Endothelial cell of umbilical vein (primary cell): ENCODE measurements at regions not wholly inside any gene's neighbourhood (a gene's known extent, or its start where the extent isn't known, plus 50 kb on each side); places are given as distances from the start of the nearest gene placed in this dataset.

ENCODE experiments used
- BruUV-seq: library from RNA; stranded (reverse); fragments of 400-500 nt; replicated peaks from 2 replicates; lab custom pipeline; 2021; lab: Mats Ljungman, UMichigan
- CTCF ChIA-PET: fragments of 300-600, 350-600 bp; sonication (Branson Sonifier 250); formaldehyde crosslinking; loops from one replicate; lab custom pipeline; 2021; ENCODE audit warnings: antibody characterized with exemption, inconsistent platforms; lab: Charles Lee
- POLR2A ChIA-PET: fragments of 300-600, 350-600 bp; sonication (Branson Sonifier 250); formaldehyde crosslinking; loops from one replicate; lab custom pipeline; 2021; ENCODE audit warnings: antibody characterized with exemption, inconsistent platforms; lab: Charles Lee
- DNase-seq: peaks from one replicate; pipeline ENCODE4 v3.0.0-alpha.2; 2011; ENCODE audit warnings: low read depth, low spot score
- FAIRE-seq: peaks from 2 replicates; lab custom pipeline; 2011; peaks lifted over from hg19 to GRCh38; lab: Jason Lieb, UNC
- H2AFZ ChIP-seq: 2 replicates; pipeline ENCODE4 v1.6.0; 2012; ENCODE audit warnings: low read depth, low read length, control low read depth, inconsistent platforms
- H3K27ac ChIP-seq: 2 replicates; pipeline ENCODE4 v1.5.1; 2011; ENCODE audit warnings: low read depth, mild to moderate bottlenecking, control low read depth, low read length, moderate library complexity; ENCODE audit not compliant: insufficient read depth
- H3K27me3 ChIP-seq, 2 experiments: 2 replicates each; pipeline versions ENCODE4 v1.6.0 to v1.6.1; 2011; ENCODE audit warnings: low read length in 2 of 2, mixed read lengths in 1 of 2; ENCODE audit not compliant: control insufficient read depth in 2 of 2, insufficient read depth in 2 of 2
- H3K36me3 ChIP-seq, 2 experiments: 2 replicates in 1 of 2; 3 replicates in 1 of 2; pipeline ENCODE4 v1.5.1; 2011; ENCODE audit warnings: low read length in 2 of 2, mild to moderate bottlenecking in 1 of 2, moderate library complexity in 1 of 2; ENCODE audit not compliant: control insufficient read depth in 2 of 2, insufficient read depth in 2 of 2; ENCODE audit errors: extremely low read depth in 1 of 2
- H3K4me1 ChIP-seq: 3 replicates; pipeline ENCODE4 v1.5.1; 2011; ENCODE audit warnings: mild to moderate bottlenecking, low read length; ENCODE audit not compliant: control insufficient read depth, insufficient read depth; ENCODE audit errors: extremely low read depth
- H3K4me2 ChIP-seq: 2 replicates; pipeline ENCODE4 v1.6.1; 2011; ENCODE audit warnings: low read length, control low read depth, mixed read lengths; ENCODE audit not compliant: insufficient read depth
- H3K4me3 ChIP-seq, 3 experiments: fragments of 200-600 bp in 1 of 3; sonication (generic), shearing (Covaris generic) in 1 of 3; replicated peaks in 1 of 3; 2 replicates each; pipeline ENCODE4 v1.5.1; 2011 to 2016; ENCODE audit warnings: control low read depth in 3 of 3, low read length in 3 of 3, mild to moderate bottlenecking in 2 of 3, inconsistent platforms in 1 of 3, low read depth in 1 of 3, moderate library complexity in 1 of 3; ENCODE audit not compliant: insufficient read depth in 1 of 3
- H3K79me2 ChIP-seq: 2 replicates; pipeline ENCODE4 v1.6.0; 2012; ENCODE audit warnings: low read length, inconsistent platforms; ENCODE audit not compliant: control insufficient read depth, insufficient read depth
- H3K9ac ChIP-seq: replicated peaks from 2 replicates; pipeline ENCODE3; 2011; ENCODE audit warnings: low read length, control low read depth; ENCODE audit not compliant: insufficient read depth; ENCODE audit errors: extremely low read depth
- H3K9me1 ChIP-seq: replicated peaks from 3 replicates; pipeline ENCODE4 v1.6.0; 2011; ENCODE audit warnings: mild to moderate bottlenecking, low read length; ENCODE audit not compliant: control insufficient read depth, insufficient read depth; ENCODE audit errors: extremely low read depth
- H3K9me3 ChIP-seq: replicated peaks from 2 replicates; pipeline ENCODE4 v1.5.1; 2012; ENCODE audit warnings: low read length, inconsistent platforms; ENCODE audit not compliant: control insufficient read depth, insufficient read depth
- H4K20me1 ChIP-seq: replicated peaks from 2 replicates; pipeline ENCODE3; 2011; ENCODE audit warnings: mild to moderate bottlenecking, low read length; ENCODE audit not compliant: control insufficient read depth, insufficient read depth; ENCODE audit errors: extremely low read depth
- CTCF ChIP-seq, 2 donors: IDR thresholded peaks; 1 replicate in 1 of 2; 2 replicates in 1 of 2; pipeline ENCODE4 v1.5.1; 2011; ENCODE audit warnings: low read length in 2 of 2, mild to moderate bottlenecking in 2 of 2, moderate library complexity in 2 of 2, control low read depth in 1 of 2, inconsistent platforms in 1 of 2, low read depth in 1 of 2; ENCODE audit not compliant: insufficient read depth in 1 of 2; ENCODE audit errors: extremely low read depth in 1 of 2
- EZH2 ChIP-seq: IDR thresholded peaks from 2 replicates; pipeline ENCODE4 v1.6.1; 2012; ENCODE audit warnings: borderline replicate concordance, low read depth, mild to moderate bottlenecking, moderate library complexity, low read length, inconsistent platforms; ENCODE audit not compliant: severe bottlenecking
- FOS ChIP-seq: IDR thresholded peaks from 2 replicates; pipeline ENCODE4 v1.6.1; 2011; ENCODE audit warnings: mild to moderate bottlenecking, low read length, moderate library complexity, borderline replicate concordance; ENCODE audit not compliant: insufficient read depth
- GATA2 ChIP-seq: IDR thresholded peaks from 2 replicates; pipeline ENCODE4 v1.7.0; 2011; ENCODE audit warnings: low read depth, mild to moderate bottlenecking, moderate library complexity, mixed read lengths, low read length; ENCODE audit not compliant: insufficient read length, insufficient read depth
- JUN ChIP-seq: IDR thresholded peaks from 2 replicates; pipeline ENCODE4 v1.6.1; 2011; ENCODE audit warnings: borderline replicate concordance, low read depth; ENCODE audit not compliant: insufficient read length, insufficient read depth
- MAX ChIP-seq: IDR thresholded peaks from 2 replicates; pipeline ENCODE4 v1.6.1; 2011; ENCODE audit not compliant: insufficient read depth, insufficient read length
- MYC ChIP-seq: IDR thresholded peaks from one replicate; pipeline ENCODE4 v1.6.1; 2011; ENCODE audit warnings: mild to moderate bottlenecking, low read depth, low read length
- POLR2A ChIP-seq: IDR thresholded peaks from 2 replicates; pipeline ENCODE4 v1.6.1; 2012; ENCODE audit warnings: low read depth, mild to moderate bottlenecking, control low read depth, low read length
- POLR2AphosphoS5 ChIP-seq: IDR thresholded peaks from 2 replicates; pipeline ENCODE4 v1.6.1; 2012; ENCODE audit warnings: low read depth, mild to moderate bottlenecking, control low read depth, low read length, moderate library complexity; ENCODE audit not compliant: insufficient read depth
- dilution Hi-C: fragments of 300-500 bp; cut with MboI; formaldehyde crosslinking; loops from one replicate; pipeline ENCODE4 v1.15.0; 2019; ENCODE audit warnings: low sequenced_read_pairs; ENCODE audit not compliant: extremely low pct_ligation_motif_present
- intact Hi-C: fragments of 100-400 bp; cut with micrococcal nuclease; formaldehyde crosslinking; loops from one replicate; pipeline ENCODE4 v1.10.0; 2022

GRCh38 chr2:118241128-118241527 lies 152.9 kb downstream of the INSIG2 start:
- no TSS peak for BruUV-seq
- Histone ChIP-seq H3K9me1 (no peaks in the 10 kb centered on the region), H3K36me3 (no peaks in the 10 kb centered on the region), H3K79me2 (no peaks in the 10 kb centered on the region), H4K20me1 (no peaks in the 10 kb centered on the region), H3K4me3 (no peak overlapping the region), H3K27me3 (no peaks in the 10 kb centered on the region), H3K27ac (no peak overlapping the region), H3K4me2 (no peak overlapping the region), H2AFZ (no peak overlapping the region), H3K9ac (no peak overlapping the region), H3K4me1 (no peaks in the 10 kb centered on the region), H3K9me3 (no peaks in the 10 kb centered on the region)
- DNase-seq (no peak), FAIRE-seq (no peak)
- ChIA-PET POLR2A (no interaction called here), CTCF (no interaction called here)
- dilution Hi-C loops (no loop called here), intact Hi-C loops (no loop called here)
- TF ChIP-seq JUN (no peak), FOS (no peak), POLR2A (no peak), GATA2 (no peak), EZH2 (no peak), MYC (no peak)

- ChIA-PET POLR2A (no interaction called here), CTCF (interaction anchor here (1.6 kb wide), 1 partner anchor 19 kb away, joined by 6 read pairs; no protein-coding TSS in a partner anchor)
Measured at GRCh38 chr2:118240276-118240675, 152.0 kb downstream of the INSIG2 start.

More at GRCh38 chr2:118240276-118240675, 152.0 kb downstream of the INSIG2 start:
- dilution Hi-C loops (no loop called here), intact Hi-C loops (no loop called here)
- no peaks in the 10 kb centered on the region for H4K20me1 ChIP-seq
- H3K9me1 ChIP-seq = no peaks in the 10 kb centered on the region
- H3K36me3 ChIP-seq = no peaks in the 10 kb centered on the region
- H3K27ac ChIP-seq = no peak overlapping the region
- no peaks in the 10 kb centered on the region for H3K27me3 ChIP-seq
- no peak for DNase-seq
- FAIRE-seq = no peak
- BruUV-seq = no TSS peak
- H3K4me2 ChIP-seq = no peak overlapping the region
- H2AFZ ChIP-seq = no peak overlapping the region
- H3K4me1 ChIP-seq = no peaks in the 10 kb centered on the region
- no peaks in the 10 kb centered on the region for H3K79me2 ChIP-seq
- H3K9me3 ChIP-seq = no peaks in the 10 kb centered on the region
- no peak overlapping the region for H3K9ac ChIP-seq
- TF ChIP-seq MYC (no peak), POLR2AphosphoS5 (no peak), POLR2A (no peak), GATA2 (no peak), CTCF (IDR thresholded peaks at IDR 0.05; ENCODE audit: extremely low read depth in 1 of 2, insufficient read depth in 1 of 2, low read depth in 1 of 2, low read length in 2 of 2) (no peak), EZH2 (no peak), JUN (no peak), FOS (no peak), MAX (no peak)
- no peak overlapping the region for H3K4me3 ChIP-seq
